ENCODE measurements at regions not wholly inside any gene's neighbourhood (a gene's known extent, or its start where the extent isn't known, plus 50 kb on each side); places are given as distances from the start of the nearest gene placed in this dataset.
A peak's percentile ranks its signal among the peaks of the same experiment; 100 is the strongest.

- TF ChIP-seq EZH2 (IDR thresholded peaks at IDR 0.05; ENCODE audit: insufficient read depth, low read length) (no peak), CTCF (IDR thresholded peaks at IDR 0.05; ENCODE audit: insufficient read depth, low read depth, low read length) (no peak)
- no peaks in the 10 kb centered on the region for H3K27me3 ChIP-seq (ENCODE audit: insufficient read depth, low read length)
- no peak for DNase-seq (ENCODE audit: low read depth)
- Mint-ChIP-seq H3K4me1 (ENCODE audit: low read depth, unreplicated experiment) (no peaks in the 10 kb centered on the region), H3K9me3 (ENCODE audit: unreplicated experiment) (no peaks in the 10 kb centered on the region), H3K27me3 (ENCODE audit: low read depth, unreplicated experiment) (no peaks in the 10 kb centered on the region), H3K4me3 (ENCODE audit: unreplicated experiment) (no peak overlapping the region), H3K36me3 (ENCODE audit: low read depth, unreplicated experiment) (no peaks in the 10 kb centered on the region), H3K27ac (ENCODE audit: unreplicated experiment) (no peak overlapping the region)
- H3K36me3 ChIP-seq (ENCODE audit: insufficient read depth, low read length): no peaks in the 10 kb centered on the region
- no peaks in the 10 kb centered on the region for H4K20me1 ChIP-seq (ENCODE audit: insufficient read depth, low read length)
- no peak overlapping the region for H3K27ac ChIP-seq (ENCODE audit: low read depth, low read length)
- no peaks in the 10 kb centered on the region for H3K9me3 ChIP-seq (ENCODE audit: insufficient read depth, low read depth, low read length)
- H3K4me2 ChIP-seq (ENCODE audit: low read length): no peak overlapping the region
- no peak for FAIRE-seq
- no peaks in the 10 kb centered on the region for H3K79me2 ChIP-seq (ENCODE audit: insufficient read depth, low read length)
- H3K9ac ChIP-seq (ENCODE audit: low read length): no peak overlapping the region
- H3K4me3 ChIP-seq (ENCODE audit: insufficient read depth, low read depth, low read length): no peak overlapping the region
- no peaks in the 10 kb centered on the region for H3K4me1 ChIP-seq (ENCODE audit: insufficient read depth, low read length)
- H2AFZ ChIP-seq (ENCODE audit: low read depth, low read length): no peak overlapping the region
Observed at GRCh38 chr1:163265547-163265946, 56.2 kb upstream of the NUF2 start.

- no peak overlapping the region for H3K27ac Mint-ChIP-seq (ENCODE audit: unreplicated experiment)
- no peak overlapping the region for H3K27ac ChIP-seq (ENCODE audit: low read depth, low read length)
- no peak overlapping the region for H3K9ac ChIP-seq (ENCODE audit: low read length)
- no peaks in the 10 kb centered on the region for H3K27me3 ChIP-seq (ENCODE audit: insufficient read depth, low read length)
- no peak overlapping the region for H3K4me3 Mint-ChIP-seq (ENCODE audit: unreplicated experiment)
- no peaks in the 10 kb centered on the region for H3K4me1 ChIP-seq (ENCODE audit: insufficient read depth, low read length)
- no peaks in the 10 kb centered on the region for H3K36me3 Mint-ChIP-seq (ENCODE audit: low read depth, unreplicated experiment)
- no peaks in the 10 kb centered on the region for H3K9me3 ChIP-seq (ENCODE audit: insufficient read depth, low read depth, low read length)
- H3K9me3 Mint-ChIP-seq (ENCODE audit: unreplicated experiment): no peaks in the 10 kb centered on the region
- no peak for TF ChIP-seq CTCF (IDR thresholded peaks at IDR 0.05; ENCODE audit: insufficient read depth, low read depth, low read length)
- no peak for TF ChIP-seq EZH2 (IDR thresholded peaks at IDR 0.05; ENCODE audit: insufficient read depth, low read length)
- no peak for FAIRE-seq
- peak; percentile 45 for DNase-seq (ENCODE audit: low read depth)
- no peaks in the 10 kb centered on the region for H3K27me3 Mint-ChIP-seq (ENCODE audit: low read depth, unreplicated experiment)
- H3K4me3 ChIP-seq (ENCODE audit: insufficient read depth, low read depth, low read length): no peak overlapping the region
- H4K20me1 ChIP-seq (ENCODE audit: insufficient read depth, low read length): no peaks in the 10 kb centered on the region
- H2AFZ ChIP-seq (ENCODE audit: low read depth, low read length): no peak overlapping the region
- peaks cover 2% of the 10 kb centered on the region for H3K4me1 Mint-ChIP-seq (ENCODE audit: low read depth, unreplicated experiment)
- no peak overlapping the region for H3K4me2 ChIP-seq (ENCODE audit: low read length)
- no peaks in the 10 kb centered on the region for H3K79me2 ChIP-seq (ENCODE audit: insufficient read depth, low read length)
- H3K36me3 ChIP-seq (ENCODE audit: insufficient read depth, low read length): no peaks in the 10 kb centered on the region
Observed at GRCh38 chr1:163267962-163268361, 53.8 kb upstream of the NUF2 start.

- no peaks in the 10 kb centered on the region for H3K9me3 Mint-ChIP-seq (ENCODE audit: unreplicated experiment)
- no peak for FAIRE-seq
Observed at GRCh38 chr1:163271535-163271934, 50.2 kb upstream of the NUF2 start.

More at GRCh38 chr1:163271535-163271934, 50.2 kb upstream of the NUF2 start:
- H3K4me3 Mint-ChIP-seq (ENCODE audit: unreplicated experiment): no peak overlapping the region
- TF ChIP-seq EZH2 (IDR thresholded peaks at IDR 0.05; ENCODE audit: insufficient read depth, low read length) (no peak), CTCF (IDR thresholded peaks at IDR 0.05; ENCODE audit: insufficient read depth, low read depth, low read length) (no peak)
- Histone ChIP-seq H3K4me3 (ENCODE audit: insufficient read depth, low read depth, low read length) (no peak overlapping the region), H3K27ac (ENCODE audit: low read depth, low read length) (no peak overlapping the region), H3K27me3 (ENCODE audit: insufficient read depth, low read length) (no peaks in the 10 kb centered on the region), H3K79me2 (ENCODE audit: insufficient read depth, low read length) (no peaks in the 10 kb centered on the region), H2AFZ (ENCODE audit: low read depth, low read length) (no peak overlapping the region), H3K9ac (ENCODE audit: low read length) (no peak overlapping the region), H3K36me3 (ENCODE audit: insufficient read depth, low read length) (no peaks in the 10 kb centered on the region), H4K20me1 (ENCODE audit: insufficient read depth, low read length) (no peaks in the 10 kb centered on the region), H3K9me3 (ENCODE audit: insufficient read depth, low read depth, low read length) (no peaks in the 10 kb centered on the region), H3K4me2 (ENCODE audit: low read length) (no peak overlapping the region), H3K4me1 (ENCODE audit: insufficient read depth, low read length) (no peaks in the 10 kb centered on the region)
- peaks cover 6% of the 10 kb centered on the region for H3K4me1 Mint-ChIP-seq (ENCODE audit: low read depth, unreplicated experiment)
- H3K27ac Mint-ChIP-seq (ENCODE audit: unreplicated experiment): no peak overlapping the region
- H3K27me3 Mint-ChIP-seq (ENCODE audit: low read depth, unreplicated experiment): no peaks in the 10 kb centered on the region
- no peaks in the 10 kb centered on the region for H3K36me3 Mint-ChIP-seq (ENCODE audit: low read depth, unreplicated experiment)
- no peak for DNase-seq (ENCODE audit: low read depth)
